Gastrocnemius medialis (tissue), 4 donors: ENCODE measurements at regions not wholly inside any gene's neighbourhood (a gene's known extent, or its start where the extent isn't known, plus 50 kb on each side); places are given as distances from the start of the nearest gene placed in this dataset.

ENCODE experiments used
- POLR2A ChIP-seq, 2 donors: fragments of 450-650 bp; IDR thresholded peaks; one replicate each; pipeline ENCODE4 v1.6.1; 2017; ENCODE audit warnings: antibody characterized with exemption in 2 of 2, mild to moderate bottlenecking in 2 of 2, moderate library complexity in 2 of 2
- TF ChIP-seq, protein P1 (sequence below), 5 experiments: fragments of 450-650 bp in 3 of 5; fragments of 200-600 bp in 2 of 5; sonication (generic) in 2 of 5; IDR thresholded peaks in 4 of 5; conservative IDR thresholded peaks in 1 of 5; 1 replicate in 4 of 5; 2 replicates in 1 of 5; pipeline ENCODE4 v1.5.1; 2016 to 2019; ENCODE audit warnings: antibody characterized with exemption in 5 of 5, mild to moderate bottlenecking in 3 of 5, moderate library complexity in 3 of 5

DNA sequence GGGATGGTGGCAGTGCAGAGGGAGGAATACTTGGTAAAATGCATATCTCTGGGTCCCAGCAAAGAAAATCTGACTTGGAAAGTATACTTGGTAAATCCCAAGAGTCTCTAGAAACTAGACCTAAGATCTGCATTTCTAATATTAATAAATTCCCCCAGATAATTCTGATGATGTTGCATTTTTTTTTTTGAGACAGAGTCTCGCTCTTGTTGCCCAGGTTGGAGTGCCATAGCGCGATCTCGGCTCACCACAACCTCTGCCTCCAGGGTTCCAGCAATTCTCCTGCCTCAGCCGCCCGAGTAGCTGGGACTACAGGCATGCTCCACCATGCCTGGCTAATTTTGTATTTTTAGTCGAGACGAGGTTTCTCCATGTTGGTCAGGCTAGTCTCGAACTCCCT, 97.9 kb upstream of the ANK3 start:
- TF ChIP-seq, protein P1, sequence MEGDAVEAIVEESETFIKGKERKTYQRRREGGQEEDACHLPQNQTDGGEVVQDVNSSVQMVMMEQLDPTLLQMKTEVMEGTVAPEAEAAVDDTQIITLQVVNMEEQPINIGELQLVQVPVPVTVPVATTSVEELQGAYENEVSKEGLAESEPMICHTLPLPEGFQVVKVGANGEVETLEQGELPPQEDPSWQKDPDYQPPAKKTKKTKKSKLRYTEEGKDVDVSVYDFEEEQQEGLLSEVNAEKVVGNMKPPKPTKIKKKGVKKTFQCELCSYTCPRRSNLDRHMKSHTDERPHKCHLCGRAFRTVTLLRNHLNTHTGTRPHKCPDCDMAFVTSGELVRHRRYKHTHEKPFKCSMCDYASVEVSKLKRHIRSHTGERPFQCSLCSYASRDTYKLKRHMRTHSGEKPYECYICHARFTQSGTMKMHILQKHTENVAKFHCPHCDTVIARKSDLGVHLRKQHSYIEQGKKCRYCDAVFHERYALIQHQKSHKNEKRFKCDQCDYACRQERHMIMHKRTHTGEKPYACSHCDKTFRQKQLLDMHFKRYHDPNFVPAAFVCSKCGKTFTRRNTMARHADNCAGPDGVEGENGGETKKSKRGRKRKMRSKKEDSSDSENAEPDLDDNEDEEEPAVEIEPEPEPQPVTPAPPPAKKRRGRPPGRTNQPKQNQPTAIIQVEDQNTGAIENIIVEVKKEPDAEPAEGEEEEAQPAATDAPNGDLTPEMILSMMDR (IDR thresholded peaks at IDR 0.05 in 4 of 5, conservative IDR thresholded peaks at IDR 0.05 in 1 of 5): no peak
- no peak for TF ChIP-seq POLR2A (IDR thresholded peaks at IDR 0.05)
